ENCODE measurements at regions not wholly inside any gene's neighbourhood (a gene's known extent, or its start where the extent isn't known, plus 50 kb on each side); places are given as distances from the start of the nearest gene placed in this dataset.

- H3K27me3 ChIP-seq: no peaks in the 10 kb centered on the region
- H4K20me1 ChIP-seq (ENCODE audit: low read depth): no peaks in the 10 kb centered on the region
- peaks cover 23% of the 10 kb centered on the region for H3K4me1 ChIP-seq
- H2AFZ ChIP-seq (replicated peaks): peak overlapping the region; percentile 1
- DNase-seq (ENCODE audit: low spot score): no peak
- H3K9me3 ChIP-seq (ENCODE audit: low read depth): no peaks in the 10 kb centered on the region
- H3K4me2 ChIP-seq: no peak overlapping the region
- Mint-ChIP-seq H3K4me1 (peaks cover 36% of the 10 kb centered on the region), H3K9me3 (peaks cover under 1% of the 10 kb centered on the region), H3K4me3 (no peak overlapping the region), H3K27ac (peak overlapping the region; percentile 67), H3K36me3 (peaks cover 4% of the 10 kb centered on the region), H3K27me3 (ENCODE audit: insufficient read depth, low read depth) (peaks cover 2% of the 10 kb centered on the region)
- no peak for TF ChIP-seq EZH2 (IDR thresholded peaks at IDR 0.05)
- TF ChIP-seq EZH2phosphoT487 (IDR thresholded peaks at IDR 0.05): no peak
- no peak for TF ChIP-seq CTCF (IDR thresholded peaks at IDR 0.05)
- H3K27ac ChIP-seq: no peak overlapping the region
- H3K4me3 ChIP-seq: no peak overlapping the region
- H3K36me3 ChIP-seq: no peaks in the 10 kb centered on the region
- H3K79me2 ChIP-seq (ENCODE audit: low read depth): no peaks in the 10 kb centered on the region
- H3F3A ChIP-seq (ENCODE audit: low read depth): no peaks in the 10 kb centered on the region
- no peak overlapping the region for H3K9ac ChIP-seq
These were observed 378.9 kb upstream of the CITED2 start for GRCh38 chr6:139753198-139753861.

- no peak overlapping the region for H3K9ac ChIP-seq
- H3K9me3 Mint-ChIP-seq: no peaks in the 10 kb centered on the region
- peaks cover 2% of the 10 kb centered on the region for H3K27me3 Mint-ChIP-seq (ENCODE audit: insufficient read depth, low read depth)
- H3K4me3 ChIP-seq: no peak overlapping the region
- H3K4me1 ChIP-seq: peaks cover 23% of the 10 kb centered on the region
- H3K27me3 ChIP-seq: no peaks in the 10 kb centered on the region
- no peak overlapping the region for H2AFZ ChIP-seq (replicated peaks)
- no peaks in the 10 kb centered on the region for H3K79me2 ChIP-seq (ENCODE audit: low read depth)
- no peaks in the 10 kb centered on the region for H3F3A ChIP-seq (ENCODE audit: low read depth)
- no peak overlapping the region for H3K4me2 ChIP-seq
- DNase-seq (ENCODE audit: low spot score): no peak
- H3K4me1 Mint-ChIP-seq: peaks cover 27% of the 10 kb centered on the region
- H3K36me3 ChIP-seq: no peaks in the 10 kb centered on the region
- no peak overlapping the region for H3K27ac ChIP-seq
- H3K36me3 Mint-ChIP-seq: no peaks in the 10 kb centered on the region
- no peak overlapping the region for H3K27ac Mint-ChIP-seq
- H4K20me1 ChIP-seq (ENCODE audit: low read depth): no peaks in the 10 kb centered on the region
- TF ChIP-seq CTCF (IDR thresholded peaks at IDR 0.05) (no peak), EZH2 (IDR thresholded peaks at IDR 0.05) (no peak), EZH2phosphoT487 (IDR thresholded peaks at IDR 0.05) (no peak)
- no peaks in the 10 kb centered on the region for H3K9me3 ChIP-seq (ENCODE audit: low read depth)
- H3K4me3 Mint-ChIP-seq: no peak overlapping the region
These were observed 377.6 kb upstream of the CITED2 start for GRCh38 chr6:139752086-139752485.

GRCh38 chr6:139751179-139751578 lies 376.7 kb upstream of the CITED2 start:
- DNase-seq (ENCODE audit: low spot score): no peak
- H3K36me3 Mint-ChIP-seq: no peaks in the 10 kb centered on the region
- Histone ChIP-seq H2AFZ (replicated peaks) (peak overlapping the region; percentile 81), H3K9ac (no peak overlapping the region), H3F3A (ENCODE audit: low read depth) (no peaks in the 10 kb centered on the region), H3K4me2 (no peak overlapping the region), H3K27me3 (no peaks in the 10 kb centered on the region), H3K36me3 (no peaks in the 10 kb centered on the region), H3K79me2 (ENCODE audit: low read depth) (no peaks in the 10 kb centered on the region), H3K9me3 (ENCODE audit: low read depth) (no peaks in the 10 kb centered on the region), H3K4me3 (no peak overlapping the region), H4K20me1 (ENCODE audit: low read depth) (no peaks in the 10 kb centered on the region), H3K4me1 (peaks cover 23% of the 10 kb centered on the region), H3K27ac (no peak overlapping the region)
- H3K4me1 Mint-ChIP-seq: peaks cover 27% of the 10 kb centered on the region
- H3K9me3 Mint-ChIP-seq: no peaks in the 10 kb centered on the region
- H3K27me3 Mint-ChIP-seq (ENCODE audit: insufficient read depth, low read depth): peaks cover 2% of the 10 kb centered on the region
- TF ChIP-seq CTCF (IDR thresholded peaks at IDR 0.05) (no peak), EZH2 (IDR thresholded peaks at IDR 0.05) (no peak), EZH2phosphoT487 (IDR thresholded peaks at IDR 0.05) (no peak)
- no peak overlapping the region for H3K4me3 Mint-ChIP-seq
- peak overlapping the region; percentile 19 for H3K27ac Mint-ChIP-seq
